Lung (tissue), 11 donors: ENCODE measurements at regions not wholly inside any gene's neighbourhood (a gene's known extent, or its start where the extent isn't known, plus 50 kb on each side); places are given as distances from the start of the nearest gene placed in this dataset.
A peak's percentile ranks its signal among the peaks of the same experiment; 100 is the strongest.

ENCODE experiments used
- ATAC-seq: fragments of 200-7000 bp; cut with Tn5 transposase; one replicate; pipeline ENCODE4 v1.9.1; 2020; ENCODE audit warnings: moderate number of reproducible peaks; ENCODE audit not compliant: insufficient read depth, low FRiP score
- DNase-seq, 3 donors: peaks; one replicate each; pipeline ENCODE4 v3.0.0-alpha.2; 2013 to 2017
- H3K27ac ChIP-seq, 2 donors: one replicate each; pipeline ENCODE4 v1.5.1; 2013; ENCODE audit warnings: mild to moderate bottlenecking in 2 of 2, moderate library complexity in 2 of 2, control low read depth in 1 of 2, inconsistent platforms in 1 of 2, low read depth in 1 of 2, low read length in 1 of 2
- H3K27me3 ChIP-seq, 3 donors: one replicate each; pipeline ENCODE4 v1.5.1; 2013; ENCODE audit warnings: low read length in 2 of 3; ENCODE audit not compliant: control insufficient read depth in 3 of 3, insufficient read depth in 3 of 3
- H3K36me3 ChIP-seq, 4 donors: one replicate each; pipeline ENCODE4 v1.5.1; 2013; ENCODE audit warnings: low read length in 4 of 4, mild to moderate bottlenecking in 1 of 4, moderate library complexity in 1 of 4; ENCODE audit not compliant: control insufficient read depth in 4 of 4, insufficient read depth in 4 of 4
- H3K4me1 ChIP-seq, 5 donors: one replicate each; pipeline ENCODE4 v1.5.1; 2013; ENCODE audit warnings: low read length in 5 of 5, mild to moderate bottlenecking in 2 of 5, moderate library complexity in 1 of 5; ENCODE audit not compliant: control insufficient read depth in 5 of 5, insufficient read depth in 5 of 5
- H3K4me3 ChIP-seq: one replicate; pipeline ENCODE4 v1.5.1; 2013; ENCODE audit warnings: mild to moderate bottlenecking, control low read depth, moderate library complexity
- H3K9ac ChIP-seq, 2 donors: one replicate each; pipeline ENCODE4 v1.5.1; 2013; ENCODE audit warnings: low read length in 2 of 2, control low read depth in 1 of 2; ENCODE audit not compliant: insufficient read depth in 1 of 2
- H3K9me3 ChIP-seq, 4 donors: one replicate each; pipeline ENCODE4 v1.5.1; 2013; ENCODE audit warnings: low read length in 3 of 4, mild to moderate bottlenecking in 1 of 4, moderate library complexity in 1 of 4; ENCODE audit not compliant: control insufficient read depth in 4 of 4, insufficient read depth in 3 of 4
- WGBS, 2 donors: extraction: QIAGEN DNeasy Blood & Tissue Kit; methylation state at CpG; one replicate each; pipeline ENCODE4 v1.1.7; 2013; 5-methylcytosine and 5-hydroxymethylcytosine counted together
- TF ChIP-seq, protein P1 (sequence below): IDR thresholded peaks from 2 replicates; pipeline ENCODE4 v1.5.1; 2012; ENCODE audit warnings: mild to moderate bottlenecking; ENCODE audit errors: control extremely low read depth, extremely low read depth
- donor health status: control.
- donor health status: control.
- donor health status: Bipolar disorder and iron deficiency.
- donor health status: healthy.
- donor health status: DM: yes; HTN: yes; CAD: no.

DNA sequence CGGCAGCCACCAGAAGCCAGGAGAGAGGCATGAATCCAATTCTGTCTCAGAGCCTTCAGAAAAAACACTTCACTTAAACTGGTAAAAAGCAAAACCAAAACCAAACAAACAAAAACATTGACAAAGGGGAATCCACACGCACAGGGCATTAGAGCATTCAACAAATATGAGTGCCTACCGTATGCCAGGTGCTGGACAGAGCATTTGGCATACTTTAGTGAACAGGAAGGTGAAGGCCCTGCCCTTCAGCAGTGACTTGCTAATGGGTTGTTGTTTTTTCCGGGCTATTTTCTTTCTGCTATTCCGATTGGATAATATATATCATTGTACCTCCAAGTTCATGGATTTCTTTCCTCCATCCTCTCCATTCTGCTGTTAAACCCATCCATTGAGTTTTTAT, 71.7 kb upstream of the RUFY1 start:
- H3K9ac ChIP-seq = no peak overlapping the region
- 87% methylated on average over 5 of the region's 5 CpGs for WGBS, 2 donors
- H3K4me1 ChIP-seq = peaks cover 0 to 12% (median 6%) of the 10 kb centered on the region in 5 donors
- no peaks in the 10 kb centered on the region for H3K36me3 ChIP-seq
- TF ChIP-seq, protein P1, sequence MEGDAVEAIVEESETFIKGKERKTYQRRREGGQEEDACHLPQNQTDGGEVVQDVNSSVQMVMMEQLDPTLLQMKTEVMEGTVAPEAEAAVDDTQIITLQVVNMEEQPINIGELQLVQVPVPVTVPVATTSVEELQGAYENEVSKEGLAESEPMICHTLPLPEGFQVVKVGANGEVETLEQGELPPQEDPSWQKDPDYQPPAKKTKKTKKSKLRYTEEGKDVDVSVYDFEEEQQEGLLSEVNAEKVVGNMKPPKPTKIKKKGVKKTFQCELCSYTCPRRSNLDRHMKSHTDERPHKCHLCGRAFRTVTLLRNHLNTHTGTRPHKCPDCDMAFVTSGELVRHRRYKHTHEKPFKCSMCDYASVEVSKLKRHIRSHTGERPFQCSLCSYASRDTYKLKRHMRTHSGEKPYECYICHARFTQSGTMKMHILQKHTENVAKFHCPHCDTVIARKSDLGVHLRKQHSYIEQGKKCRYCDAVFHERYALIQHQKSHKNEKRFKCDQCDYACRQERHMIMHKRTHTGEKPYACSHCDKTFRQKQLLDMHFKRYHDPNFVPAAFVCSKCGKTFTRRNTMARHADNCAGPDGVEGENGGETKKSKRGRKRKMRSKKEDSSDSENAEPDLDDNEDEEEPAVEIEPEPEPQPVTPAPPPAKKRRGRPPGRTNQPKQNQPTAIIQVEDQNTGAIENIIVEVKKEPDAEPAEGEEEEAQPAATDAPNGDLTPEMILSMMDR = no peak
- no peak overlapping the region for H3K27ac ChIP-seq
- DNase-seq (no peak), ATAC-seq (no peak)
- H3K27me3 ChIP-seq = no peaks in the 10 kb centered on the region
- no peak overlapping the region for H3K4me3 ChIP-seq
- H3K9me3 ChIP-seq = peaks cover 0 to 5% (median 0%) of the 10 kb centered on the region in 4 donors

DNA sequence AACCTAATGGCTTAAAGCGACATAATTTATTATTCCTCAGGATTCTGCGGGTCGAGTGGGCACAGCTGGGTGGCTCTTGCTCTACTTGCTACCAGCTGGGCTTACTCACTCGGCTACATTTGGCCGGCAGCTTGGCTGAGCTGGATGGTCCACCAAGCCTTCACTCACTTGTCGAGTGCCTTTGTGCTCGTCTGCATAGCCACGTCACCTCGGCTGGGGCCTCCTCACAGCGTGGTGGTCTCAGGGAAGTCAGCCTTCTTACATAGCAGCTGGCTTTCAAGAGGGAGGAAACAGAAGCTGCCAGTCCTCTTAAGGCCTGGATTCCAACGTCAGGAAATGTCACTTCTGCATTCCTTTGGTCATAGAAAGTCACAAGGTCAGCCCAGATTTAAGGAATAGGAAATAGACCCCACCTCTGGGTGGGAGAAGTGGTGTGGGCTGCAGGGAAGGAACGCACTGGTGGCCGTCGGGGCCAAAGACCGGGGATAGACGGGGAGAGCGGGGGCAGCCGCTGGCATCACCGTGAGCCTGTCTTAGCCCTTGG, 75.1 kb upstream of the RUFY1 start:
- ATAC-seq (no peak), DNase-seq (peak; percentile 91)
- Histone ChIP-seq H3K27me3 (no peaks in the 10 kb centered on the region), H3K9me3 (no peaks in the 10 kb centered on the region), H3K9ac (peak overlapping the region in 1 of 2 donors; percentile 36), H3K27ac (no peak overlapping the region), H3K4me1 (peaks cover 0 to 12% (median 6%) of the 10 kb centered on the region in 5 donors), H3K36me3 (no peaks in the 10 kb centered on the region), H3K4me3 (no peak overlapping the region)
- WGBS, 2 donors = 38 to 41% methylated on average over 19 of the region's 19 CpGs
- TF ChIP-seq, protein P1 = no peak

- H3K4me3 ChIP-seq = no peak overlapping the region
- H3K9ac ChIP-seq = no peak overlapping the region
- H3K27me3 ChIP-seq = no peaks in the 10 kb centered on the region
- TF ChIP-seq, protein P1 = no peak
- no peak overlapping the region for H3K27ac ChIP-seq
- no peak for ATAC-seq
- H3K4me1 ChIP-seq = peaks cover 0 to 12% (median 6%) of the 10 kb centered on the region in 5 donors
- DNase-seq = no peak
- 84 to 91% methylated on average over 18 of the region's 18 CpGs for WGBS, 2 donors
- H3K9me3 ChIP-seq = no peaks in the 10 kb centered on the region
- no peaks in the 10 kb centered on the region for H3K36me3 ChIP-seq
These were observed 77.7 kb upstream of the RUFY1 start for GRCh38 chr5:179472641-179473040.

- ATAC-seq (no peak), DNase-seq (no peak)
- Histone ChIP-seq H3K27ac (no peak overlapping the region), H3K9me3 (peaks cover 0 to 4% (median 0%) of the 10 kb centered on the region in 4 donors), H3K27me3 (no peaks in the 10 kb centered on the region), H3K4me1 (peaks cover 0 to 12% (median 6%) of the 10 kb centered on the region in 5 donors), H3K36me3 (no peaks in the 10 kb centered on the region), H3K9ac (no peak overlapping the region), H3K4me3 (no peak overlapping the region)
- WGBS, 2 donors = 55 to 58% methylated on average over 4 of the region's 4 CpGs
- TF ChIP-seq, protein P1 = no peak
These were observed 78.2 kb upstream of the RUFY1 start for GRCh38 chr5:179472174-179472573.
